GM19351 (cell line): ENCODE measurements at regions not wholly inside any gene's neighbourhood (a gene's known extent, or its start where the extent isn't known, plus 50 kb on each side); places are given as distances from the start of the nearest gene placed in this dataset.
"Not testable (repeated sequence)": the region's sequence is repeated elsewhere in the genome, so short reads cannot be mapped to it uniquely, and the experiment has no call there.

Experiments used
- ATAC-seq: cut with Tn5 transposase; IDR thresholded peaks from one replicate; pipeline ENCODE4 v1.9.1; 2021; ENCODE audit warnings: mild to moderate bottlenecking, moderate library complexity; ENCODE audit not compliant: unreplicated experiment

DNA sequence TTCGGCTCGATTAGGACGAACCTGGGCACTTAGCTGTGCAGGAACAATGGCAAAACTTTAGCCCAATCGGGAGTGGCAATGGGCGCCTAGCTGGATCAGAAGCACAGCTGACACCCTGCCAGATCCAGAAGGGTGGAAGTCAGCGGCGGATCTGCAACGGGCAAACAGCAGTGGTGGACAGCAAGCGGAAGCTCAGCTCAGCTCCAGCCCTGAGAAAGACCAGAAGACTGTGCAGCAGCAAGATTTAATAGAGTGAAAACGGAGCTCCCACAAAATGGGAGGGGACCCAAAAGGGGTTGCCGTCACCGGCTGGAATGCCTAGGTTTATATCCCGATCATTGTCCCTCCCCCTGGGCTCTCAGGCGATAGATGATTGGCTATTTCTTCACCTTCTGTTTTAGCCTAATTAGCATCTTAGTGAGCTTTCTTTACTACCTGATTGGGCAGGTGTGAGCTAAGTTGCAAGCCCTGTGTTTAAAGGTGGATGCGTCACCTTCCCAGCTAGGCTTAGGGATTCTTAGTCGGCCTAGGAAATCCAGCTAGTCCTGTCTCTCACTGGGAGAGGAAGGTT lies 1237.9 kb downstream of the CDH12 start:
- no peak for ATAC-seq

- no peak for ATAC-seq
These were observed 1239.1 kb downstream of the CDH12 start for GRCh38 chr5:21613971-21614488.

GRCh38 chr5:21603796-21604195 lies 1249.3 kb downstream of the CDH12 start:
- ATAC-seq: no peak

- no peak for ATAC-seq
These were observed 1258.6 kb downstream of the CDH12 start for GRCh38 chr5:21594566-21594965.

DNA sequence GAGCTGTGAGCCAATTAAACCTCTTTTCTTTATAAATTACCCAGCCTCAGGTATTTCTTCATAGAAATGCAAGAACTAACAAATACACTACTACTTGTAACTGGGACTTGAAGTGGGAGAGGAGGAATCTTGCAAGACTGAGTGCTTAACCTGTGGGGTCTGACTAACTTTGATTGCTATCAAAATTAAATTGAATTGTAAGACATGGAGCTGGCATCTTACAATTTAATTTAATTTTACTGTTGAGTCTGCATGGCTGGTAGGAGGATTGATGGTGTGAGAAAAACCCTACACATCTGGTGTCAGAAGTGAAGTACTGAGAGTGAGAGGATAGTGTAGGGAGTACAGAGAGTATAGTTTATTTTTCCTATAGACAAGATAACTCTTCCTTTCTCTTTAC lies 1259.9 kb downstream of the CDH12 start:
- no peak for ATAC-seq

- ATAC-seq: no peak
These were observed 1271.6 kb downstream of the CDH12 start for GRCh38 chr5:21581508-21581907.

- ATAC-seq: no peak
These were observed 1278.2 kb downstream of the CDH12 start for GRCh38 chr5:21574961-21575360.

DNA sequence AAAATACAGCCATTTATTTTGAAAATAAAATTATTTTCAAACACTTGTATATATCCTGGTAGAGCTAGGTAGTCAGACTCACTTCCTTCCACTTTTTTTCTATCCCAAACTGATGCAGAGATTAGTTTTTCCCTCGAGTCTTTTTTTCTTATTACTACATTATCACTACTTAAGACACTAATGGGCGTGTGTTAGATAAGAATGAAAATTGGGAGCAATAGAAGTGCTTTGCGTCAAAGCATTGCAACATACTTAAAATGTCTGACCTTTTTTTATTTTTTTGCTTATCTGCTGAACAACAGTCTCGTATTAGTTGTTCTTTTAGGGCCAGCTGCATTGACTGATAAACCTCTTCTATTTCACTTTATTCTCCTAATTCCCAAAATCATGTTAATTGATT lies 1278.7 kb downstream of the CDH12 start:
- no peak for ATAC-seq

DNA sequence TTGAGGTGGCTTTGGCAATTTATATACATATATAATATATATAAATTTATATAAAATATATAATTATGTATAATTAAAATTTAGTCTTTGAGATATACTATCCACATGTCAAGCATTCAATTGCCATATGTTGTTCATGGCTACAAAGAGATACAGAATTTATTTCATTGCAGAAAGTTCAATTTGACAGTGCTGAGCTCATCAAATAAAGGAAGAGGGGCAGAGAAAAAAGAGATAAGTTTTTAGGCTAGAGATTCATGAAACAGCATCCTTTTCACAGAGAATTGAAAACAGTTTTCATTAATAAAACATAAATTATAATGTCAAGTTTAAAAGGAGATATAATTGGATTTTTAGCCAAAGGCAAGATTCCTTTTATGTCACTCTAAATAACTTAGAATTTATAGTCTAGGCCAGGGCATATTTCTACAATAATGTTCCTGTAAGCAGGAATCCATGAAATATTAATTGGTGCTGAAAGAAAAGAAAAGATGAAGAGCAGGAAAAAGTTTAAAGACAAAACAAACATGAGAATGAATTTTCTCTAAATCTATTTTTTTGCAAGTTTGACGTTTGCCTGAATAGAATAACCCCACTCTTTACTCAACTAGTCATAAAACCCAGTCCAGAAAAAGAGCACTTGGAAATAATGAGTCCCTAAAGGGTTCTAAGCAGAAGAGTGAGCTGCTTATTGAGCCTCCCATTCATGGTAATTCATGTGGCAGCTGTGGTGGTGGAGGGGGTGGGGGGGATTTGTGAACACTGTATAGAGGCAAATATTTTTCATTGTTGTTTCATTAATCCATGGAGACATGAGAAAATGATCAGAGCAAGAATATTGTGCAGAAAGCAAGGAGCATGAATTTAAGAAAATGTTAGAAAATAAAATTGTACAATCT lies 1279.5 kb downstream of the CDH12 start:
- ATAC-seq: no peak

GRCh38 chr5:21571196-21571595 lies 1281.9 kb downstream of the CDH12 start:
- ATAC-seq: not testable (repeated sequence)

DNA sequence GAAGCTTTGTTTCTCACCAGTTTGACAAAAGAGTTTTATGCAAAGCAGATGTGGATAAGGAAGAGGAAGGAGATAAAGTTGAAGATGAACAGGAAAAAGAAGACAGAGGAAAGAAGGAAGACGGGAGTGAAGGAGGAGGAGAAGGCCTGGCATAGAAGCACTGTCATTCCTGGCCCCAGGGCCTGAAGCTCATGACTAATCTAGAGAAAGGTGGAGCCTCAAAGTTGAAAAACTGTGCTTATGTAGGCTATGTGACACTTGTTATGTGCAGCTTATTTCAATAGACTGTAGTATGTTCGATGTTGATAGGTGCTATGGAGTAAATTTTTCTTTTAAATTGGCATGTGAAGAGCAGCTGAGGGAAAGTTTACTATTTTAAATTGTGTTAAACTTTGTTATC lies 1294.0 kb downstream of the CDH12 start:
- ATAC-seq: not testable (repeated sequence)

DNA sequence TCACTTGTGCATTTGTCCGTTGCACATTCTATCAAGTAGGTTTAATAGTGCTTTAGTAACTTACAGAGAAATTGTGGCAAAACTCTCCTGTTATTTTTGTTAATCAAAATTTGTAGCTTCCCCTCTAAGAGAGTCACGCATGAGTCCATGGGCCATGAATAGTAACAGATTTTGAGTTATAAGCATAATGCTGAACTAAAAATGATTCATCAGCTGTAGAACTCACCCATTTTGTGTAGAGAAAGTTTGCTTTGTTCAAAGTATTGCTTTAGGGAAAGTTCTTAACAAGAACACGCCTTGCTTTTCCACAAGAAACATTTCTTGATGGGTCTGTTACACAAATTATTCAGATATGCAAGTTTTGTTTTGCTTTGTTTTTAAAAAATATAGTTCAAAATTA lies 1300.9 kb downstream of the CDH12 start:
- ATAC-seq: not testable (repeated sequence)

GRCh38 chr5:21550916-21551315 lies 1302.2 kb downstream of the CDH12 start:
- not testable (repeated sequence) for ATAC-seq

DNA sequence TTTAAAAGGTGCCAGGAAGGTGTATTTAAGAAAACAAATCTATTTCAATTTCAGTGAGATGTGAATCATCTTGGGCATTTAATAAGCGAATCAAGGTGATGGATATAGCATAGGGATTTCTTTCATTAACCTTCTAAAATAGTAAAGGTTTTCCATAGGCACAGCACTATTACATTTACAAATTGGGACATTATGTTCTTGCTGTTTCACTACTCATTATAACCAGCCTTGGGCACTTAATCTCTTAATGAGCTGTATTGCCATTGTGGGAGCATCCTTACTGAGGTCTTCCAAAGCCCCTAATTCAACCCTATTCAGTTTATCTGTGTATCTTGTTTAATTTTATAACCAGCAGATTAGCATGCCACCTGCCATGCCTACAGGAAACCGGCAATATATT lies 1305.5 kb downstream of the CDH12 start:
- not testable (repeated sequence) for ATAC-seq

DNA sequence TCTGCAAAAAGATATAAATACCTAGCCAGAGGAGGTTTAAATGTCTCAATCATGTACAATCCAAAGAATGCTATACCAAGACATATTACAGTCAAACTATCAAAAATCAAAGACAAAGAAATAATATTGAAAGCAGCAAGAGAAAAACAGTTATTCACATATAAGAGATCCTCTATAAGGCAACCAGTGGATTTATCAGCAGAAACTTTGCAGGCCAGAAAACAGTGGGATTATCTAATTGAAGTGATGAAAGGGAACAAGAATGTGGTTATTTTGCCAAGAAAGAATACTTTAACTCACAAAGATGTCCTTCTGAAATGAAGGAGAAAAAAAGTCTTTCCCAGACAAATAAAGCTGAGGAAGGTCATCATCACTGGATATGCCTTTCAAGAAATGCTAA lies 1318.0 kb downstream of the CDH12 start:
- not testable (repeated sequence) for ATAC-seq

DNA sequence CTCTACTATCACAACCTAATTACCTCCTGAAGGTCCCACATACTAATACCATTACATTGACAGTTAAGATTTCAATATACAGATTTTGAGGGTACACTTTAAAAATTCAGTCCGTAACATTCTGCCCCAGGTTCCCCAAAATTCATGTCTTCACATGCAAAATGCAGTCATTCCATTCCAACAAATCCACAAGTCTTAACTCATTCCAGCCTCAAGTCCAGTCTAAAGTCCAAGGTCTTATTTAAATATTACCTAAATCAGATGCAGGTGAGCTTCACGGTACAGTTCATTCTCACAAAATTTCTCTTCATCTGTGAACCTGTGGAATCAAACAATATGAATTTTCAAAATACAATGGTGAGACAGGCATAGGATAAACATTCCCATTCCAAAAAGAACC lies 1332.0 kb downstream of the CDH12 start:
- ATAC-seq: not testable (repeated sequence)

DNA sequence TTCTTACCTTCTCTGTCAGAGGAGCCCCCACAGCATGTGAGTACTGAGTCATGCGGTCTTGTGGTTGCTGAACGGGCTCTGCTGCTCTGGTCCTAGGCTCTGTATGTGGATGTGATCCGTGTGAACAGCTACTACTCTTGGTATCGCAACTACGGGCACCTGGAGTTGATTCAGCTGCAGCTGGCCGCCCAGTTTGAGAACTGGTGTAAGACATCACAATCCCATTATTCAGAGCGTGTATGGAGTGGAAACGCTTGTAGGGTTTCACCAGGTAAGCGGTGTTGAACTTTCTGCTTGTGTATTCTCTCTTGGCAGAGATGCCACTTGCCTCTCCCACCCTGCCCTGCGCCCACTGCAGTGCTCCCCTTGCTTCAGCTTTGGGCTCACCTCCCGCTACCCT lies 1356.2 kb downstream of the CDH12 start:
- not testable (repeated sequence) for ATAC-seq

DNA sequence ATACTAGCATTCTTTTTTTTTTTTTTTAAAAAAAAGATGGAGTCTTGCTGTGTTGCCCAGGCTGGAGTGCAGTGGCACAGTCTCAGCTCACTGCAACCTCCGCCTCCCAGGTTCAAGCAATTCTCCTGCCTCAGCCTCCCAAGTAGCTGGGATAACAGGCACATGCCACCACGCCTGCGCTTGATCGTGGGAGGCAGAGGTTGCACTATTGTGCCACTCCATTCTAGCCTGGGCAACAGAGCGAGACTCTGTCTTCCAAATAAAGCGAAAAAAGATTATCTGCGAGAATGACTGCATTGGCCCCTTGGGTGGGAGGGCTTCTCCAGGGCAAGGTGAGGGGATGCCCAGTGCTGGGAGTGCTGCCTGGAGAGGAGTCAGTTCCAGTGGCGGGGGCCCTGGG lies 1357.1 kb downstream of the CDH12 start:
- ATAC-seq: not testable (repeated sequence)

GRCh38 chr5:21495235-21495634 lies 1357.9 kb downstream of the CDH12 start:
- ATAC-seq: not testable (repeated sequence)

DNA sequence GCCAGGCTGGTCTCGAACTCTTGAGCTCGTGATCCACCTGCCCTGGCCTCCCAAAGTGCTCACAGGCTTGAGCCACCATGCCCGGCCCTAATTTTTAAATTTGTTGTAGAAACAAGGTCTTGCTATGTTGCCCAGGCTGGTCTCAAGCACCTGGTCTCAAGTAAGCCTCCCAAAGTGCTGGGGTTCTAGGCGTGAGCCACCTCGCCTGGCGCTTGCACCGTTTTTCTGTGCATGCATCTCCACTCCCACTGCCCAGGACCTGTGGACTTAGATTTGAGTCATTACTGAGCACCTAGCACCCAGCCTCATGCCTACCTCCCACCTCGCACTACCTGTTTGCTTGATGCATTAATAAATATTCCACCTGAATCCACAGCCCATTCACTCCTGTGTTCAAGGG lies 1359.1 kb downstream of the CDH12 start:
- ATAC-seq: not testable (repeated sequence)

DNA sequence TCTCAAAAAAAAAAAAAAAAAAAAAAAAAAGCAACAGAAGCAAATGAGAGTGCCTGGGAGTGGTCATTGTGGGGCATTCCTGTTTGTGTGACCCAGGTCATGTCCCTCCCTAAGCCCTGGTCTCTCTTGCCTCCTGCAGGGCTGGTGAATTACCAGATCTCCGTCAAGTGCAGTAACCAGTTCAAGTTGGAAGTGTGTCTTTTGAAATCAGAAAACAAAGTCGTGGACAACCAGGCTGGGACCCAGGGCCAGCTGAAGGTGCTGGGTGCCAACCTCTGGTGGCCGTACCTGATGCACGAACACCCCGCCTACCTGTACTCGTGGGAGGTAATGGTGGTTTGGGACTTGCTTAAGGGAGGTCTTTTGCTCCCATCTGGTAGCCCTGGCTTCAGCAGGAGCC lies 1362.0 kb downstream of the CDH12 start:
- ATAC-seq: not testable (repeated sequence)

DNA sequence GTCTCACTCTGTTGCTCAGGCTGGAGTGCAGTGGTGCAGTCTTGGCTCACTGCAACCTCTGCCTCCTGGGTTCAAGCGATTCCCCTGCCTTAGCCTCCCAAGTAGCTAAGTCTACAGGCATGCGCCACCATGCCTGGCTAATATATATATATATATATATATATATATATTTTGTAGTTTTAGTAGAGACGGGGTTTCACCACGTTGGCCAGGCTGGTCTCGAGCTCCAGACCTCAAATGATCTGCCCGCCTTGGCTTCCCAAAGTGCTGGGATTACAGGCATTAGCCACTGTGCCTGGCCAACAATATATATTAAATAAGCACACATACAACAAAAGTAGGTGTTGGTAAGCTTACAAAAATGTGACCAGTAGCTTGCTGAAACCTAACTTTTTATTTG lies 1364.3 kb downstream of the CDH12 start:
- ATAC-seq: not testable (repeated sequence)
